ENCODE measurements at regions not wholly inside any gene's neighbourhood (a gene's known extent, or its start where the extent isn't known, plus 50 kb on each side); places are given as distances from the start of the nearest gene placed in this dataset.

- H3K36me3 ChIP-seq = no peaks in the 10 kb centered on the region
- no peak overlapping the region for H3K27ac ChIP-seq
- intact Hi-C loops (cut with DNase I; ENCODE audit: low total_unique reads) = no loop called here
- no peak overlapping the region for H3K4me3 ChIP-seq
- H3K9me3 ChIP-seq = no peaks in the 10 kb centered on the region
- no peaks in the 10 kb centered on the region for H3K4me1 ChIP-seq
- no peaks in the 10 kb centered on the region for H3K27me3 ChIP-seq
- TF ChIP-seq, protein P1, sequence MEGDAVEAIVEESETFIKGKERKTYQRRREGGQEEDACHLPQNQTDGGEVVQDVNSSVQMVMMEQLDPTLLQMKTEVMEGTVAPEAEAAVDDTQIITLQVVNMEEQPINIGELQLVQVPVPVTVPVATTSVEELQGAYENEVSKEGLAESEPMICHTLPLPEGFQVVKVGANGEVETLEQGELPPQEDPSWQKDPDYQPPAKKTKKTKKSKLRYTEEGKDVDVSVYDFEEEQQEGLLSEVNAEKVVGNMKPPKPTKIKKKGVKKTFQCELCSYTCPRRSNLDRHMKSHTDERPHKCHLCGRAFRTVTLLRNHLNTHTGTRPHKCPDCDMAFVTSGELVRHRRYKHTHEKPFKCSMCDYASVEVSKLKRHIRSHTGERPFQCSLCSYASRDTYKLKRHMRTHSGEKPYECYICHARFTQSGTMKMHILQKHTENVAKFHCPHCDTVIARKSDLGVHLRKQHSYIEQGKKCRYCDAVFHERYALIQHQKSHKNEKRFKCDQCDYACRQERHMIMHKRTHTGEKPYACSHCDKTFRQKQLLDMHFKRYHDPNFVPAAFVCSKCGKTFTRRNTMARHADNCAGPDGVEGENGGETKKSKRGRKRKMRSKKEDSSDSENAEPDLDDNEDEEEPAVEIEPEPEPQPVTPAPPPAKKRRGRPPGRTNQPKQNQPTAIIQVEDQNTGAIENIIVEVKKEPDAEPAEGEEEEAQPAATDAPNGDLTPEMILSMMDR (IDR thresholded peaks at IDR 0.05) = no peak
- DNase-seq = no peak
These were observed 508.8 kb downstream of the C4orf33 start for GRCh38 chr4:129604632-129605255.

DNA sequence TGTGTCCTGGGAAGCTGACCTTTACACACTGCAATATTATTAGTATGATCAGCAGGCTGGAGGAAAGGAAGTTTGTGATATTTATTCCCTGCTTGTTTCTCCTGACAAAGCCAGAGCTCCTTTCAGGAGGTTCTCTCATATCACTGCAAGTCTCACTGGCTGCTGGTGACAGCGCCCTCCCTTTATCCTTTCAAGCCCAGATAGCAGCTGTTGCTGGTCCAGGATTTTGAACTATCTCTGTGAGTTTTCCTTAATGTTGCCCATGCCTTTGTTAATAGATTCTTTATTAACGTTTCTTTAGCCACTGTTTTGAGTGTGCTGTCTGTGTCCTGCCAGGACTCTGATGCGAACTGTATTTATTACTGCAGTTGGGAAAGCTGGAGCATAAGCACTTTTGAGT lies 518.7 kb downstream of the C4orf33 start:
- no peaks in the 10 kb centered on the region for H3K9me3 ChIP-seq
- no peak for DNase-seq

GRCh38 chr4:129622566-129622965 lies 526.6 kb downstream of the C4orf33 start:
- no peak overlapping the region for H3K4me3 ChIP-seq
- no peak overlapping the region for H3K27ac ChIP-seq
- H3K36me3 ChIP-seq = no peaks in the 10 kb centered on the region
- H3K27me3 ChIP-seq = no peaks in the 10 kb centered on the region
- no peaks in the 10 kb centered on the region for H3K9me3 ChIP-seq
- intact Hi-C loops (cut with DNase I; ENCODE audit: low total_unique reads) = no loop called here
- no peak for DNase-seq
- TF ChIP-seq, protein P1 (IDR thresholded peaks at IDR 0.05) = no peak
- no peaks in the 10 kb centered on the region for H3K4me1 ChIP-seq

More for the DNA sequence above, 518.7 kb downstream of the C4orf33 start:
- H3K4me3 ChIP-seq = no peak overlapping the region
- H3K27ac ChIP-seq = no peak overlapping the region
- intact Hi-C loops (cut with DNase I; ENCODE audit: low total_unique reads) = no loop called here
- no peaks in the 10 kb centered on the region for H3K36me3 ChIP-seq
- no peaks in the 10 kb centered on the region for H3K4me1 ChIP-seq
- no peaks in the 10 kb centered on the region for H3K27me3 ChIP-seq
- TF ChIP-seq, protein P1 (IDR thresholded peaks at IDR 0.05) = no peak

- H3K4me3 ChIP-seq = no peak overlapping the region
- no peaks in the 10 kb centered on the region for H3K4me1 ChIP-seq
- TF ChIP-seq, protein P1 (IDR thresholded peaks at IDR 0.05) = no peak
- no peak overlapping the region for H3K27ac ChIP-seq
- H3K9me3 ChIP-seq = no peaks in the 10 kb centered on the region
- no peaks in the 10 kb centered on the region for H3K27me3 ChIP-seq
- H3K36me3 ChIP-seq = no peaks in the 10 kb centered on the region
- DNase-seq = no peak
- intact Hi-C loops (cut with DNase I; ENCODE audit: low total_unique reads) = no loop called here
These were observed 527.4 kb downstream of the C4orf33 start for GRCh38 chr4:129623233-129623875.

- Histone ChIP-seq H3K4me3 (no peak overlapping the region), H3K9me3 (no peaks in the 10 kb centered on the region), H3K27ac (no peak overlapping the region), H3K4me1 (no peaks in the 10 kb centered on the region), H3K36me3 (no peaks in the 10 kb centered on the region), H3K27me3 (no peaks in the 10 kb centered on the region)
- intact Hi-C loops (cut with DNase I; ENCODE audit: low total_unique reads) = loop anchor here (5.0 kb wide), 2 partner anchors 279 to 424 kb away; no protein-coding TSS in a partner anchor
- peak in 1 of 2 donors; percentile 63 for DNase-seq
- TF ChIP-seq, protein P1 (IDR thresholded peaks at IDR 0.05) = peak; percentile 64 to 75
These were observed 545.2 kb downstream of the C4orf33 start for GRCh38 chr4:129641179-129641578.
